ENCODE measurements at regions not wholly inside any gene's neighbourhood (a gene's known extent, or its start where the extent isn't known, plus 50 kb on each side); places are given as distances from the start of the nearest gene placed in this dataset.

DNA sequence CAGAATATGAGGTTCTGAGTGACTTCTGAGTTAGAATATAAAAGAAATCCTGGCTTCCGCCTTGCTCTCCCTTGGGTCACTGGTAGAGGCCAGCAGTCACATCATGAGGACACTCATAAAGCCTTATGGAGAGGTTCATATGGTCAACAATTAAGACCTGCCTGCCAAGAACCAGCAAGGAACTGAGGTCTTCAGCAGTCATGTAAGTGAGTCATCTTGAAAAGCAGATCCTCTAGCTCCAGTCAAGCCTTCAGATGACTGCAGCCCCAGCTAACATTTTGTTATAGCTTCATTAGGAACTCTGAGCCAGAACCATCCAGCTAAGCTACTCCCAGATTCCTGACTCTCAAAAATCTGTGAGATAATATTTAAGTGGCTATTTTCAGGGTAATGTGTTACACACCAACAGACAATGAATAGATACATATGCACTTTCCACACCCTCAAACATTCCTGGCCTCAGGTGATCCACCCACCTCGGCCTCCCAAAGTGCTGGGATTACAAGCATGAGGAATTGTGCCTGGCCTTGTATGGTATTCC lies 447.2 kb downstream of the SHQ1 start:
- TF ChIP-seq, protein P1, sequence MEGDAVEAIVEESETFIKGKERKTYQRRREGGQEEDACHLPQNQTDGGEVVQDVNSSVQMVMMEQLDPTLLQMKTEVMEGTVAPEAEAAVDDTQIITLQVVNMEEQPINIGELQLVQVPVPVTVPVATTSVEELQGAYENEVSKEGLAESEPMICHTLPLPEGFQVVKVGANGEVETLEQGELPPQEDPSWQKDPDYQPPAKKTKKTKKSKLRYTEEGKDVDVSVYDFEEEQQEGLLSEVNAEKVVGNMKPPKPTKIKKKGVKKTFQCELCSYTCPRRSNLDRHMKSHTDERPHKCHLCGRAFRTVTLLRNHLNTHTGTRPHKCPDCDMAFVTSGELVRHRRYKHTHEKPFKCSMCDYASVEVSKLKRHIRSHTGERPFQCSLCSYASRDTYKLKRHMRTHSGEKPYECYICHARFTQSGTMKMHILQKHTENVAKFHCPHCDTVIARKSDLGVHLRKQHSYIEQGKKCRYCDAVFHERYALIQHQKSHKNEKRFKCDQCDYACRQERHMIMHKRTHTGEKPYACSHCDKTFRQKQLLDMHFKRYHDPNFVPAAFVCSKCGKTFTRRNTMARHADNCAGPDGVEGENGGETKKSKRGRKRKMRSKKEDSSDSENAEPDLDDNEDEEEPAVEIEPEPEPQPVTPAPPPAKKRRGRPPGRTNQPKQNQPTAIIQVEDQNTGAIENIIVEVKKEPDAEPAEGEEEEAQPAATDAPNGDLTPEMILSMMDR (IDR thresholded peaks at IDR 0.05): no peak
- TF ChIP-seq POLR2A (IDR thresholded peaks at IDR 0.05): no peak
